GM18951 (cell line): ENCODE measurements at regions not wholly inside any gene's neighbourhood (a gene's known extent, or its start where the extent isn't known, plus 50 kb on each side); places are given as distances from the start of the nearest gene placed in this dataset.
"Not testable (repeated sequence)": the region's sequence is repeated elsewhere in the genome, so short reads cannot be mapped to it uniquely, and the experiment has no call there.

Experiments used
- POLR2A ChIP-seq: IDR thresholded peaks from 4 replicates; pipeline ENCODE4 v1.6.1; 2011; ENCODE audit warnings: mild to moderate bottlenecking; ENCODE audit not compliant: insufficient read length, insufficient read depth; ENCODE audit errors: extremely low read depth
- in situ Hi-C: fragments of 300-500 bp; cut with MboI; formaldehyde crosslinking; loops from one replicate; pipeline ENCODE4 v1.12.0; 2022; ENCODE audit warnings: low sequenced_read_pairs, mixed read lengths, inconsistent platforms; ENCODE audit not compliant: unreplicated experiment

DNA sequence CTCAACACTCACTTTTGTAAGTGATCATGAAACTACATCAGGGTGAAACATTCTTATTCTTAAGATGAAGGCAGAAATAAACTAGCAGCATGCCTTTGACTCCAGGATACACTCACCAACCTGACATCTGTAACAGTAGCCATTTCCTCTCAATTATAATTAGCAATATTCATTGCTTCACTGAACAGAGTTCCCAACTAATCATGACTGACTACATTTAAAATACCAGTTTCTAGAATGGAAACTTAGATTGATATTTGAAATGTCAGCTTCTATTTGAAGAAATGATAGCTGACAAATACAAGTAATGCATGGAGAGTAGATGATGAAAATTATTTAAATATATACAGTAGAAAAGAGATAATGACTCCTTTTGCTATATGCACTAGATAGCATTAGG lies 1023.8 kb downstream of the MRPL39 start:
- in situ Hi-C loops, result no loop called here
- TF ChIP-seq POLR2A, result no peak

DNA sequence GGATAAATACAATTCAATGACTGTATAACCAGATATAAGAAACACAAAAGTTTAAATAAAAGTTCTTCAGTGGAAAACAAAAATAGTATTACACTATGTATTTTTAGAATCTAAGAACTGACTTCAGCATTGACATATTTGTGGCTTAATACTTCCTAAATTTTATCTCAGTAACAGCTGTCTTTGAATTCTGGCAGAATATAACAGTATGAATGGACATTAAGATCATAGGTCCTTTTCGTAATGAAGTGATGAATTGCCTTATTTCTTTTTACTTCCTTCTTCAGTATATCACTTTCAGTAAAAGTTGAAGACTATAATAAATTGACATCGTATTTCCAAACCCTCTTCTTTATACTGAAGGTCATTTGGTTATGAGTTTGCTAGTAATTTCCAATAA lies 1030.0 kb downstream of the MRPL39 start:
- in situ Hi-C loops, result no loop called here
- no peak for TF ChIP-seq POLR2A

DNA sequence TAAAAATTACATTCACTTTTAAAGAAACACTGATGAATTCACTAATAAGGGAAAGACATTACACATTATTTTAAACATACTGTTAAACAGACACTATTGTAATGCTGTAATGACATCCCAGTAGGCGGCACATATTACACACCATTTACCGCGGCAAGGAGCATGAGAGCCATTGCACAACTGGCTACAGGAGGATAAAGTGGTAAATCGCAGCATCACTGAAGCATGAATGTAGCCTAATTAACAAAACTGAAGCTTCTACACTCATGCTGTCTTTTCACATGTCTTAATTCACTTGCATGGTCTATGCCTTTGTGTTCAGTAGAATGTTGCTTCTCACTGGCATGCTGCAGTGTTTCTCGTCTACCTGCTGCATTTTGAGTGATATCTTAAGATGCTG lies 1046.0 kb downstream of the MRPL39 start:
- in situ Hi-C loops, result no loop called here
- TF ChIP-seq POLR2A, result no peak

DNA sequence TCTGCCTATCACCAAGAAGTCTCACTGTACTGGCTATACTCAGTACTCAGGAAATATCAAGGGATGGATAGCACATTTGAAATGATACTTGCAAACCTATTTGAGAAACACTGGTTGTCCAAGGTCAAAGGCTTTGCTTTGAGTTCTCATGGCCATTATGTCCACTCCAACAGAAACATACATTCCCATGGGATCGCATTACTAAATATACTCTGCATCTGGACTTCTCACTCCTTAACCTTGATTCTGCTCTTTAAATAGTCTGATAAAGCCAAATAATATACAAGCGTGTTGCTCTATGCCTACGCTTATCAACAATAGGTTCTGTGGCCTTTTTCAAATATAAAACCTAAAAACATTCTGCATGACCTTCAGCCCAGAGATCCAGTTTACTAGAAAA lies 1054.8 kb downstream of the MRPL39 start:
- in situ Hi-C loops, result no loop called here
- no peak for TF ChIP-seq POLR2A

DNA sequence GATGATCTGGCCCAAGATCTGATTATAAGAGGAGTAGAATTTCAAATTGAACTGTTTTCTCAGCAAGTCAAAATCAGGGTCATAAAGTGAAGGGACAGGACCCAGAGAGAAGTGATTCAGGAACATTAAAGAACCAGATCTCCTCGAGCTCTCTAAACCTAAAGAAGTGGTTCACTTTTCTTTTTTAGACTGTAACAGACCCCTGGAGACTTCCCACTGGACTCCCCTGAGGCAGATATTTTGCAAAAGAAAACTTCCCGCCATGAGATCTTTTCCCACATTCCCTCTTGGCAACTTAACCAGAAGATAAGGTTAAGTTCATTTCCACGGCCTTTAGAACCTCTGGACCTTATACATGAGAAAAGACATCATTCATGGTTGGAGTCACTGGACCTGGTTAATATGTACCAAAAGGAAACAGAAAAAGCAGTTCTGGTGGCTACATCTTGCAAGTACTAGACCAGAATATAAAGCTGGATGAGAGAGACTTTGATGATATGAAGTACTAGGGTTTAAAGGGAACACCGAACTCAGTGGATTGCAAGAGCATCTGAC lies 1061.4 kb downstream of the MRPL39 start:
- no peak for TF ChIP-seq POLR2A
- in situ Hi-C loops, result no loop called here

DNA sequence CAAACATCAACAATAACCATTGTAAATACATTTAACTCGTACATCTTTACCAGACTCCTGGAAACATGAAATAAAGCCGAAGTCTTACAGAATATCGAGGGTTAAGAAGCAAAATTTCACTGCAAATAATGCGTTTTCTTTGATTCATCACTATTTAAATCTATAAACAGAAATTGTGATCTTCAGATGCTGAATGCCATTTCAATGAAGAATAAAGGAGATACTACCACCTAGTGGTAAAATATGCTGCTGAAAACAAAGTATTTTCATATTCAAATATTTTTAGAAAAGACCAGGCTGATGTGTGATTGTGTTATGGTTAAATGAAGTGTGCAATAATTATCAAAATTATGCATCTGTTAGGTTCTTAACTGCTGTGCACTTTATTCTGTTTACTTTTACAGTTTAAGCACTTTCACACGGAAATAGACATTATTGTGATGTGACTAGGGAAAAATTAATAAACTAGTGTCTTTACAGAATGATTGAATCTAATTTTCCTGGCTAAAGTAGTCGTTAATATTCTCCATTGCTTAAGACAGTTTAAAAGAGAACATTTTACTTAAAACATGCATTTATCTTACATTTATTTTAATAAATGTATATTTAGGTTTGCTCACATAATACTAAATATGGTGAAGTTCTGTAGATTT lies 1093.1 kb downstream of the MRPL39 start:
- in situ Hi-C loops, result no loop called here
- no peak for TF ChIP-seq POLR2A

DNA sequence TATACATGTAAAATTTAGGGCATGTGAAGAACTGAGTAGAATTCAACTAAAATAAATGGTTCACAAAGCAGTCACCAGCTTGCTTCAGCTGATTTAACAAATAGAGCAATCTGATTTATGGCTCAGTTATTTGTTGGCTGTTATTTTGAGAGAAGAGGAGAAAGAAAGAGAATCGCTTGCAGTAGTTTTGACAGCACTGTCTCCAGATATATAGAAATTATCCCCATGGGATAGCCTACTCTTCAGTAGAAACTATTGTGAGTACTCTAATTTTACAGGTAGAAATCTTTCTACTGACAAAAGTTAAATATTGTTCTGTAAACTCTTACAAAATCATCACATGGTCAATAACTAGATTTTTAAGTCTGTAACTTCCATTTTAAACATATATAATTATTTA lies 1098.2 kb downstream of the MRPL39 start:
- in situ Hi-C loops, result no loop called here
- TF ChIP-seq POLR2A, result no peak

DNA sequence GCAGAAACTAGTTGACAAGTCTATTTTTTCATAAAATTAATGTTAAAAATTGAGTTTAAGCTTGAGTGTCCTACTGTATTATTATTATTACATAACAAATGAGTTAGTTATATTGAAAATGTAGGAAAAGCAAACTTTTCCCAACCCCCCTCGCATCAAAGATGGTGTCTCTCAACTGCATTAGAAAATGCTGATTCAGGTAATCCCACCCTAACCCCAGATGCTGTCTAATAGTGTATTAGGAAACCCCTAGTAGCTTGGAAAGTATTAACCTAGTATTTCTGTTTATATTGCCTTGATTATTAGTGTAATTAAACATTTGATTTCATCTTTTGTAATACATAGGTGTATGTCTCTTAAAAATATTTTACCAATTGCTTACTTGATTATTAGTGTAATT lies 1120.3 kb downstream of the MRPL39 start:
- in situ Hi-C loops, result no loop called here
- no peak for TF ChIP-seq POLR2A

DNA sequence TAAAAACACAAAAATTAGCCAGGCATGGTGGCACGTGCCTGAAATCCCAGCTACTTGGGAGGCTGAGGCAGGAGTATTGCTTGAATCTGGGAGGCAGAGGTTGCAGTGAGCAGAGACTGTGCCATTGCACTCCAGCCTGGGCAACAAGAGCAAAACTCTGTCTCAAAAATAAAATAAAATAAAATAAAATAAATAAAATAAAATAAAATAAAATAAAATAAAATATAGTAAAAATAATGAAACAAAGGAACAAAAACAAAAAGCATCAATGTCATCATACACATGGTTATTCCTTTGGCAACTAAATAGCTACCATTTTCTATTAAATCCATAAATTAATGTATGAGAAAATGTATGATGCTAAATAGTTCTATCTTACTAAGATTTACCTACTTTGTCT lies 1123.9 kb downstream of the MRPL39 start:
- in situ Hi-C loops, result not testable (repeated sequence)

DNA sequence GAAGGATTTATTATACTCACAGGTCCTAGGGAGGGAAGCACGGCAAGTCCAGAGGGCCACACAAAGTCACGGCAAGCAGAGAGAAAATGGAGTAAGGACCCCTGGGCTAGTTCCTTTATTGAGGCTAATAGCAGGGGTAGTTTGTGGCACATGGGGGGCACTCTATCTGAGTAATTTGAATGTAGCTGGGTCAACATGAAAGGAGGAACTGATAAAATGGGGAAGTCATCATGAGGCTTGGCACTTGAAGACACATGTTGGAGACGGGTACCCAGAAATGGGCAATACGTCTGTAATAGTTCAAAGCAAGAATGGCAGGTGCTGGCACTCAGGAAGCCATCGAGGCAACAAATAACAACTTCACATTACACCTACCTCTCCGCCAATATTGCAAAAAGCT lies 1136.4 kb downstream of the MRPL39 start:
- TF ChIP-seq POLR2A, result no peak
- in situ Hi-C loops, result no loop called here

DNA sequence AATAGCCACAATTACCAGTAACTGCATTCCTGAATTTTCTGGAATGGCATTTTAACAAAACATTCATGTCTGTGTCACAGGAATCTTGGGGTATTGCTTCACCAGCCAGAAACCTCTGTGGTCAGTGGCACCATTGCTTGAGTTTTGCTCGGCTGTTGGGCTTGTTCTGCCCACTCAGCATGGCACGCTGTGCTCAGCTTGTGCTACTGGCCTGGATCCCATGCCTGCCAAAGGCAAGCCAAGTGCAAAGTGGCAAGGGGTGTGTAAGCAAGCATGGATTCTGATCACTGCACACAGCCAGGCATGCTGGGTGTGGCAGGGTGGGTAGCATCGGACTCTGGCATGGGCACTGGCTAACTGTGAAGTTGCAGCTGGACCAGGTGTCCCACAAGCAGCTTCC lies 1150.9 kb downstream of the MRPL39 start:
- no peak for TF ChIP-seq POLR2A
- in situ Hi-C loops, result no loop called here

DNA sequence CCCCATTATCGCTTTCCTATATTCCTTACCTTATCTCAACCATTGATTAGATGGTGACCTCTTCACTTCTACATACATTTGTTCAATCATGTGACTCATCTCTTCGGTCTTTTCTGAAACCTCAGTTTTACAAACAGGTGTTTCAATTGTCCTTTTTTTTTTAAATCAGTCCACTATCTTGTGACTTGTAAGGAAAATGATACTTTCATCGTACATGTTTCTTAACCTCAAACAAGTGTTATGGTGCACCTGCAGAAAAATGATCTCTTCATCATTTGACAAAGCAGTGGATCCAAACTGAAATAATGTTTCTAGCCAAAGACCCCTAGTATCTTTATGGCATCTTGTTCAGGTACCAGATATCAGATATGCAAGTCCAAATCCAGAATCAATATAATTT lies 1157.2 kb downstream of the MRPL39 start:
- TF ChIP-seq POLR2A, result no peak
- in situ Hi-C loops, result no loop called here

DNA sequence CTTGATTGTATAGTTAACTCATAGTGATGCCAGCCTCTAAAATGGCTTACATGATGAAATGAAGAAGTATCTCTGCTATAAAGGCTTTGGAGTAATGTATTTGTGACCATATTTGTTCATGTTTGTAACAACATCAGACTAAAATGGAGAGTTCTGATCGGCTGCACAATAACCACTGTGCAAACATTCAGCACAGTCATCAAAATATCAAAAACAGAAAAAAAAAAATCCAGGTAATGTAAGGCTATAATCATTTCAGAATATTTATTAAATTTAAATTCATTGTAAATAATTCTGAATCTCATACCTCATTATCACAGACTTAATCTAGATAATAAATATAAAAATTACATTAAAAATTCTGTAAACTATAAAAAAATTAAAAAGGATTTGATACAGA lies 1161.8 kb downstream of the MRPL39 start:
- in situ Hi-C loops, result no loop called here
- no peak for TF ChIP-seq POLR2A

DNA sequence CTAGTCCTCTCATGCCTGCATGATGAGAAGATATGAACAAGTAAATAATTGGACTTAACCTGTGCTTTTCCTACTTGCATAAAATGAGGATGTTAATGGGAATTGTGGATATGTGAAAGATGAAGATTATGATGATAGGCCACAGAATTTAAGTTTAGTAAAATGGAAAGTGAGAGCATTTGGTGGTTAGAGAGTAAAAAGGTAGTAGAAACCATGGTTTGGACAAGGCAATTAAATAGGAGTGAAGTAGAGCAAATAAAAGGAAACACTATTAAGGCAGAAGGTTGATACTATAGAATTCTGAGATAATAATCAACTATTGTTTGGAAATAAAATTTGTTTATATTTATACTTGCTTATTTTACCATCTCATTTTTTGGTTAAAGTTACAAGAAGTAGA lies 1162.5 kb downstream of the MRPL39 start:
- in situ Hi-C loops, result no loop called here
- no peak for TF ChIP-seq POLR2A

DNA sequence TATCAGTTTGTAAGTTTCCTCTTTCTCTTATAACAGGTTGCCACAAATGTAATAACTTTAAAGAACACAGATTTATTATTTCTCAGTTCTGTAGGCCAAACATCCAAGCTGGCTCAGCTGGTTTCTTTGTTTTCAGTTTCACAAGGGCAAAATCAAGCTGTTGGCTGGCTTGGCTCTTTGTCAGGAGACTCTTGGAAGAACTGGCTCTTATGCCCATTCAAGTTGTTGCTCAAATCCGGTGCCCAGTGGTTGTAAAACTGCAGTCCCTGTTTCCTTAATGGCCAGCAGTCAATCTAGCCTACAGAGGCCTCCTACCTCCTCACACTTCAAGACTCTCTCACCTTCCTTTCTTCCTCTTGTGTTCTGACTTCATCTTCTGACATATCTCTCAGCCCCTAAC lies 1171.0 kb downstream of the MRPL39 start:
- no peak for TF ChIP-seq POLR2A
- in situ Hi-C loops, result no loop called here
